ENCODE measurements at regions not wholly inside any gene's neighbourhood (a gene's known extent, or its start where the extent isn't known, plus 50 kb on each side); places are given as distances from the start of the nearest gene placed in this dataset.

- no peaks in the 10 kb centered on the region for H3K4me1 ChIP-seq (ENCODE audit: insufficient read depth, low read length, poor library complexity, severe bottlenecking)
- H3F3A ChIP-seq (ENCODE audit: low read depth) = no peaks in the 10 kb centered on the region
- H2AFZ ChIP-seq (ENCODE audit: low read length) = no peak overlapping the region
- no peaks in the 10 kb centered on the region for H3K9me2 ChIP-seq (replicated peaks; ENCODE audit: low read depth, low read length)
- no peaks in the 10 kb centered on the region for H3K36me3 ChIP-seq (ENCODE audit: insufficient read depth, low read length)
- H3K4me3 ChIP-seq (ENCODE audit: low read length, poor library complexity, severe bottlenecking) = no peak overlapping the region
- H3K4me2 ChIP-seq (ENCODE audit: low read depth, low read length, poor library complexity, severe bottlenecking) = no peak overlapping the region
- TF ChIP-seq EZH2phosphoT487 (IDR thresholded peaks at IDR 0.05; ENCODE audit: borderline replicate concordance) (no peak), CTCF (conservative IDR thresholded peaks at IDR 0.05; ENCODE audit: low read length) (no peak)
- no peaks in the 10 kb centered on the region for H4K20me1 ChIP-seq (ENCODE audit: insufficient read depth, low read length, poor library complexity, severe bottlenecking)
- no peaks in the 10 kb centered on the region for H3K27me3 ChIP-seq (ENCODE audit: insufficient read depth, low read length, poor library complexity, severe bottlenecking)
- H3K79me2 ChIP-seq (ENCODE audit: insufficient read depth, low read length) = no peaks in the 10 kb centered on the region
- no peak overlapping the region for H3K9ac ChIP-seq (ENCODE audit: low read depth, low read length, poor library complexity, severe bottlenecking)
- no peaks in the 10 kb centered on the region for H3K9me3 ChIP-seq (ENCODE audit: insufficient read depth, low read depth, low read length)
These were observed 186.4 kb upstream of the PRKD1 start for GRCh38 chr14:30114051-30114450.

GRCh38 chr14:30115756-30116155 is 188.1 kb upstream of the PRKD1 start:
- no peaks in the 10 kb centered on the region for H3K36me3 ChIP-seq (ENCODE audit: insufficient read depth, low read length)
- H3F3A ChIP-seq (ENCODE audit: low read depth) = no peaks in the 10 kb centered on the region
- no peaks in the 10 kb centered on the region for H4K20me1 ChIP-seq (ENCODE audit: insufficient read depth, low read length, poor library complexity, severe bottlenecking)
- no peaks in the 10 kb centered on the region for H3K27me3 ChIP-seq (ENCODE audit: insufficient read depth, low read length, poor library complexity, severe bottlenecking)
- no peak for TF ChIP-seq CTCF (conservative IDR thresholded peaks at IDR 0.05; ENCODE audit: low read length)
- TF ChIP-seq EZH2phosphoT487 (IDR thresholded peaks at IDR 0.05; ENCODE audit: borderline replicate concordance) = no peak
- H3K9me2 ChIP-seq (replicated peaks; ENCODE audit: low read depth, low read length) = no peaks in the 10 kb centered on the region
- H3K79me2 ChIP-seq (ENCODE audit: insufficient read depth, low read length) = no peaks in the 10 kb centered on the region
- H3K4me1 ChIP-seq (ENCODE audit: insufficient read depth, low read length, poor library complexity, severe bottlenecking) = no peaks in the 10 kb centered on the region
- no peak overlapping the region for H3K4me2 ChIP-seq (ENCODE audit: low read depth, low read length, poor library complexity, severe bottlenecking)
- no peak overlapping the region for H3K4me3 ChIP-seq (ENCODE audit: low read length, poor library complexity, severe bottlenecking)
- H3K9ac ChIP-seq (ENCODE audit: low read depth, low read length, poor library complexity, severe bottlenecking) = no peak overlapping the region
- H3K9me3 ChIP-seq (ENCODE audit: insufficient read depth, low read depth, low read length) = no peaks in the 10 kb centered on the region
- H2AFZ ChIP-seq (ENCODE audit: low read length) = no peak overlapping the region

GRCh38 chr14:30118992-30119640 is 191.5 kb upstream of the PRKD1 start:
- Histone ChIP-seq H3K4me2 (ENCODE audit: low read depth, low read length, poor library complexity, severe bottlenecking) (no peak overlapping the region), H3K9me2 (replicated peaks; ENCODE audit: low read depth, low read length) (no peaks in the 10 kb centered on the region), H3K4me1 (ENCODE audit: insufficient read depth, low read length, poor library complexity, severe bottlenecking) (no peaks in the 10 kb centered on the region), H3K9me3 (ENCODE audit: insufficient read depth, low read depth, low read length) (no peaks in the 10 kb centered on the region), H3K79me2 (ENCODE audit: insufficient read depth, low read length) (no peaks in the 10 kb centered on the region), H4K20me1 (ENCODE audit: insufficient read depth, low read length, poor library complexity, severe bottlenecking) (no peaks in the 10 kb centered on the region), H3F3A (ENCODE audit: low read depth) (no peaks in the 10 kb centered on the region), H3K27me3 (ENCODE audit: insufficient read depth, low read length, poor library complexity, severe bottlenecking) (no peaks in the 10 kb centered on the region), H3K36me3 (ENCODE audit: insufficient read depth, low read length) (no peaks in the 10 kb centered on the region), H3K4me3 (ENCODE audit: low read length, poor library complexity, severe bottlenecking) (no peak overlapping the region), H2AFZ (ENCODE audit: low read length) (no peak overlapping the region), H3K9ac (ENCODE audit: low read depth, low read length, poor library complexity, severe bottlenecking) (no peak overlapping the region)
- no peak for TF ChIP-seq CTCF (conservative IDR thresholded peaks at IDR 0.05; ENCODE audit: low read length)
- TF ChIP-seq EZH2phosphoT487 (IDR thresholded peaks at IDR 0.05; ENCODE audit: borderline replicate concordance) = no peak

Measured in Loucy (cell line).